Ishikawa (cell line): ENCODE measurements at regions not wholly inside any gene's neighbourhood (a gene's known extent, or its start where the extent isn't known, plus 50 kb on each side); places are given as distances from the start of the nearest gene placed in this dataset.

Experiments used
- CREB1 ChIP-seq: IDR thresholded peaks from 2 replicates; pipeline ENCODE4 v1.6.1; 2012; ENCODE audit warnings: low read depth
- RAD21 ChIP-seq: IDR thresholded peaks from 2 replicates; pipeline ENCODE4 v1.6.1; 2012; ENCODE audit warnings: low read depth

DNA sequence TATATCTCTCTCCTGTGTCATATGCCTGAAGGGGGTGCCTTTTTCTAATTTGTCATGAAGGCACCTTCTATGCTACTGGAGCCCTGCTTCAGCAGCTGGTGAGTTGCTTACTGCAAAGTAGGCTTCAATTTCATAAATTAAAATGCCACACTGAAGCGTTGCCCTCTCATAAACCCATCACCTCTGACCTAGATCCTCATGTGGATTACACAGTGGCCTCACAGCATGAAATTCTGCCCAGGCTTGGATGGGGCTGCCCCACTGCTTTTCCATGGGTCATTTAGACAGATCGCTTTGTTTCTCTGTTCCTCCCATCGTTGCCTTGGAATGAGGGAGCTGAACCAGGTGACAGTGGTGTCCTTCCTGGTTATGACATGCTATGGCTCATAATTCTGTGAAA lies 131.2 kb downstream of the RPL22L1 start:
- TF ChIP-seq RAD21 (no peak), CREB1 (no peak)
